H1 (cell line): ENCODE measurements at regions not wholly inside any gene's neighbourhood (a gene's known extent, or its start where the extent isn't known, plus 50 kb on each side); places are given as distances from the start of the nearest gene placed in this dataset.
A peak's percentile ranks its signal among the peaks of the same experiment; 100 is the strongest.

ENCODE experiments used
- CTCF ChIA-PET: fragments of 300-600 bp; sonication (Branson Sonifier 250); formaldehyde crosslinking; loops from one replicate; lab custom pipeline; 2021; ENCODE audit not compliant: partially characterized antibody; lab: Charles Lee
- POLR2A ChIA-PET: fragments of 300-600 bp; sonication (Branson Sonifier 250); formaldehyde crosslinking; loops from one replicate; lab custom pipeline; 2021; ENCODE audit warnings: inconsistent platforms; ENCODE audit not compliant: partially characterized antibody; lab: Charles Lee
- DNase-seq, 2 experiments: peaks; one replicate each; pipeline versions ENCODE4 v3.0.0 to v3.0.0-alpha.2; 2010 to 2022; ENCODE audit warnings: low spot score in 2 of 2, low read depth in 1 of 2, mixed read lengths in 1 of 2
- FAIRE-seq: peaks from 2 replicates; lab custom pipeline; 2011; peaks lifted over from hg19 to GRCh38; lab: Jason Lieb, UNC
- H2AFZ ChIP-seq: 2 replicates; pipeline ENCODE4 v1.8.1; 2012; ENCODE audit warnings: low read length, inconsistent platforms
- H2AK5ac ChIP-seq: 2 replicates; pipeline ENCODE4 v1.6.1; 2013; ENCODE audit warnings: low read depth, low read length
- H2BK120ac ChIP-seq: replicated peaks from 2 replicates; pipeline ENCODE3; 2013; ENCODE audit warnings: low read depth, low read length, inconsistent platforms
- H2BK12ac ChIP-seq: 2 replicates; pipeline ENCODE4 v1.6.1; 2013; ENCODE audit warnings: low read depth, low read length
- H2BK15ac ChIP-seq: 2 replicates; pipeline ENCODE4 v1.6.1; 2013; ENCODE audit warnings: low read length
- H2BK20ac ChIP-seq: 2 replicates; pipeline ENCODE4 v1.6.1; 2013; ENCODE audit warnings: low read length
- H2BK5ac ChIP-seq: 2 replicates; pipeline ENCODE4 v1.6.1; 2013; ENCODE audit warnings: low read depth, low read length
- H3K14ac ChIP-seq: 2 replicates; pipeline ENCODE4 v1.6.1; 2013; ENCODE audit warnings: inconsistent platforms; ENCODE audit not compliant: insufficient read length
- H3K18ac ChIP-seq: 2 replicates; pipeline ENCODE4 v1.6.1; 2013; ENCODE audit warnings: low read length; ENCODE audit errors: extremely low read depth
- H3K23ac ChIP-seq: 2 replicates; pipeline ENCODE4 v1.6.1; 2013; ENCODE audit warnings: inconsistent platforms; ENCODE audit not compliant: insufficient read length
- H3K23me2 ChIP-seq: 2 replicates; pipeline ENCODE4 v1.6.1; 2013; ENCODE audit warnings: low read depth, low read length
- H3K27ac ChIP-seq: 2 replicates; pipeline ENCODE4 v1.6.1; 2011; ENCODE audit warnings: low read depth, low read length, inconsistent platforms
- H3K27me3 ChIP-seq, 4 experiments: replicated peaks in 1 of 4; 1 replicate in 1 of 4; 2 replicates in 3 of 4; pipeline versions ENCODE4 v1.6.1 to v1.8.1; 2011 to 2013; ENCODE audit warnings: low read length in 3 of 4, mild to moderate bottlenecking in 3 of 4, inconsistent platforms in 2 of 4, mixed read lengths in 2 of 4, moderate library complexity in 1 of 4; ENCODE audit not compliant: control insufficient read depth in 3 of 4, insufficient read depth in 3 of 4; ENCODE audit errors: extremely low read depth in 1 of 4
- H3K36me3 ChIP-seq, 4 experiments: 2 replicates each; pipeline versions ENCODE4 v1.6.1 to v1.8.1; 2011 to 2013; ENCODE audit warnings: mild to moderate bottlenecking in 4 of 4, low read length in 3 of 4, moderate library complexity in 2 of 4, control low read depth in 1 of 4, inconsistent platforms in 1 of 4; ENCODE audit not compliant: insufficient read depth in 4 of 4, control insufficient read depth in 2 of 4
- H3K4ac ChIP-seq: replicated peaks from 2 replicates; pipeline ENCODE3; 2013; ENCODE audit warnings: low read length, low read depth, mixed read lengths, inconsistent platforms; ENCODE audit not compliant: insufficient read length
- H3K4me1 ChIP-seq, 4 experiments: replicated peaks in 1 of 4; 1 replicate in 1 of 4; 2 replicates in 3 of 4; pipeline versions ENCODE4 v1.6.1 to v1.8.1; 2011 to 2013; ENCODE audit warnings: low read length in 3 of 4, inconsistent platforms in 2 of 4, mixed read lengths in 1 of 4; ENCODE audit not compliant: insufficient read depth in 4 of 4, control insufficient read depth in 3 of 4
- H3K4me2 ChIP-seq, 2 experiments: 2 replicates each; pipeline versions ENCODE4 v1.6.1 to v1.8.1; 2011 to 2013; ENCODE audit warnings: low read depth in 2 of 2, low read length in 2 of 2, control low read depth in 1 of 2, inconsistent platforms in 1 of 2, mild to moderate bottlenecking in 1 of 2; ENCODE audit not compliant: insufficient read depth in 1 of 2
- H3K4me3 ChIP-seq, 4 experiments: fragments of 200-600, 300-600 bp in 1 of 4; sonication (generic), shearing (Covaris generic), sonication (Bioruptor Twin) in 1 of 4; 2 replicates each; pipeline versions ENCODE4 v1.5.1 to v1.8.1; 2011 to 2016; ENCODE audit warnings: low read length in 4 of 4, low read depth in 3 of 4, control low read depth in 2 of 4, inconsistent platforms in 2 of 4, mild to moderate bottlenecking in 2 of 4, mixed read lengths in 1 of 4, moderate library complexity in 1 of 4; ENCODE audit not compliant: insufficient read depth in 2 of 4; ENCODE audit errors: extremely low read depth in 1 of 4
- H3K56ac ChIP-seq: replicated peaks from 2 replicates; pipeline ENCODE3; 2013; ENCODE audit warnings: low read depth, mild to moderate bottlenecking, mixed read lengths, low read length, inconsistent platforms; ENCODE audit not compliant: insufficient read length
- H3K79me1 ChIP-seq: 2 replicates; pipeline ENCODE4 v1.6.1; 2013; ENCODE audit warnings: low read depth, low read length, control low read depth
- H3K79me2 ChIP-seq, 2 experiments: 2 replicates each; pipeline versions ENCODE4 v1.6.1 to v1.8.1; 2012 to 2013; ENCODE audit warnings: low read length in 2 of 2, mild to moderate bottlenecking in 2 of 2, inconsistent platforms in 1 of 2; ENCODE audit not compliant: insufficient read depth in 2 of 2, control insufficient read depth in 1 of 2
- H3K9ac ChIP-seq, 4 experiments: replicated peaks in 1 of 4; 1 replicate in 1 of 4; 2 replicates in 3 of 4; pipeline versions ENCODE4 v1.6.1 to v1.8.1; 2011 to 2013; ENCODE audit warnings: low read depth in 3 of 4, low read length in 3 of 4, control low read depth in 2 of 4, mild to moderate bottlenecking in 2 of 4, moderate library complexity in 2 of 4, inconsistent platforms in 1 of 4; ENCODE audit errors: extremely low read depth in 1 of 4
- H3K9me3 ChIP-seq, 2 experiments: 2 replicates each; pipeline versions ENCODE4 v1.6.1 to v1.8.1; 2012 to 2013; ENCODE audit warnings: mild to moderate bottlenecking in 2 of 2, moderate library complexity in 2 of 2, control low read depth in 1 of 2, inconsistent platforms in 1 of 2, low read depth in 1 of 2, low read length in 1 of 2, mixed read lengths in 1 of 2; ENCODE audit not compliant: insufficient read depth in 2 of 2
- H4K20me1 ChIP-seq, 2 experiments: replicated peaks in 1 of 2; 2 replicates each; pipeline versions ENCODE3 to v1.8.1; 2011 to 2013; ENCODE audit warnings: inconsistent platforms in 2 of 2, low read length in 2 of 2, mild to moderate bottlenecking in 1 of 2; ENCODE audit not compliant: insufficient read depth in 2 of 2, control insufficient read depth in 1 of 2
- H4K5ac ChIP-seq: 2 replicates; pipeline ENCODE4 v1.6.1; 2013; ENCODE audit warnings: low read length, low read depth, mixed read lengths, inconsistent platforms; ENCODE audit not compliant: insufficient read length
- H4K8ac ChIP-seq: 2 replicates; pipeline ENCODE4 v1.8.0; 2013; ENCODE audit warnings: mild to moderate bottlenecking, moderate library complexity, low read length, inconsistent platforms; ENCODE audit not compliant: insufficient read depth; ENCODE audit errors: extremely low read depth
- H4K91ac ChIP-seq: replicated peaks from 2 replicates; pipeline ENCODE3; 2013; ENCODE audit warnings: low read length, mixed read lengths, inconsistent platforms; ENCODE audit not compliant: insufficient read length
- SP2 ChIP-seq: IDR thresholded peaks from 2 replicates; pipeline ENCODE4 v1.6.1; 2012; ENCODE audit warnings: mild to moderate bottlenecking, low read length, inconsistent platforms
- WGBS, 2 experiments: shearing (Covaris generic) in 1 of 2; methylation state at CpG; one replicate each; pipeline versions ENCODE4 v1.1.6 to v1.1.7; 2013 to 2015; ENCODE audit warnings: low lambda C conversion rate in 2 of 2, mixed read lengths in 2 of 2, inconsistent platforms in 1 of 2, low coverage in 1 of 2, missing lambda C conversion rate in 1 of 2; ENCODE audit not compliant: insufficient replicate concordance in 2 of 2, insufficient coverage in 1 of 2, insufficient read length in 1 of 2; ENCODE audit errors: extremely low coverage in 1 of 2, missing lambda C conversion rate in 1 of 2; 5-methylcytosine and 5-hydroxymethylcytosine counted together

DNA sequence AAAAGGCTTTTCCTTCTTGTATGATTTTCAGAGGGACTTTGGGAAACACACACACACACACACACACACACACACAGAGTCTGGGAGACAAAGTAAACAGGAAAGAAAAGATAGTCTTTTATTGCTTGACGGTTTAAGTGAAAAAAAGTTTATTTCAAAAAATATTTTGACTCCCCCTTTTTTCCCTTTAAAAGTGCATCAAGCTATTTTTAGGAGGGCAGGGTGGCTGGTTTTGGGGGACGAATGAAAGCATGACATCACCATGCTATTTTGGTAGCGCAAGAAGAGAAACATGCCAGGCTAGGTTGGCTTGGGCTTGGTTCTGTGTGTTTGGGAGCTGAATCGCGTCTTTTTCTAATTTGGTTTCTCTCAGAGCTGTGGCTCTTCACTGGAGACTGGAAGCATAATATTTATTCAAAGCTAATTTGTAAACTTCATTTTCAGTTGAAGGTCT, 129.2 kb downstream of the BAMBI start:
- Histone ChIP-seq H4K5ac (no peak overlapping the region), H4K20me1 (no peaks in the 10 kb centered on the region), H3K9ac (no peak overlapping the region), H2BK120ac (no peak overlapping the region), H2AFZ (peak overlapping the region; percentile 22; the same call in 1 of the 2 replicates), H3K4ac (no peak overlapping the region), H3K79me1 (no peaks in the 10 kb centered on the region), H3K4me2 (peak overlapping the region in 1 of 2 experiments; percentile 8; a peak in 1 of 4 replicates), H2BK15ac (no peak overlapping the region), H2BK20ac (no peak overlapping the region), H3K56ac (no peak overlapping the region), H3K36me3 (no peaks in the 10 kb centered on the region), H3K23ac (no peak overlapping the region), H3K23me2 (no peaks in the 10 kb centered on the region), H2AK5ac (no peak overlapping the region), H3K27me3 (no peaks in the 10 kb centered on the region), H3K14ac (no peak overlapping the region), H4K91ac (no peak overlapping the region), H3K4me1 (peaks cover 12 to 34% (median 24%) of the 10 kb centered on the region in 4 experiments; a peak in 6 of 7 replicates), H3K4me3 (no peak overlapping the region), H3K79me2 (no peaks in the 10 kb centered on the region), H4K8ac (no peak overlapping the region; the same call in 1 of the 2 replicates), H2BK12ac (no peak overlapping the region), H2BK5ac (no peak overlapping the region), H3K9me3 (no peaks in the 10 kb centered on the region), H3K18ac (no peak overlapping the region), H3K27ac (no peak overlapping the region)
- CTCF ChIA-PET, result interaction anchor here (0.6 to 0.7 kb wide), 3 partner anchors 505 to 719 kb away, joined by 3 to 4 read pairs (median 3); no protein-coding TSS in a partner anchor
- no peak for TF ChIP-seq SP2
- POLR2A ChIA-PET, result interaction anchor here (0.7 kb wide), 1 partner anchor 32 kb away, joined by 3 read pairs; no protein-coding TSS in a partner anchor
- no peak for DNase-seq
- no peak for FAIRE-seq
- WGBS, 2 experiments, result 66% methylated on average over 5 of the region's 5 CpGs; no CpG with 5 or more reads in 1 of the 2 experiments
